Motor neuron (in vitro differentiated cells): ENCODE measurements at regions not wholly inside any gene's neighbourhood (a gene's known extent, or its start where the extent isn't known, plus 50 kb on each side); places are given as distances from the start of the nearest gene placed in this dataset.

ENCODE experiments used
- ATAC-seq, 8 experiments: fragments of 200-7000 bp; cut with Tn5 transposase; replicated peaks in 6 of 8; 2 replicates each; pipeline ENCODE4 v1.8.0; 2021; ENCODE audit warnings: mild to moderate bottlenecking in 8 of 8, moderate library complexity in 8 of 8
- H3K27ac ChIP-seq, 2 donors: fragments of 250-450 bp; sonication (Bioruptor Pico); 2 replicates each; pipeline ENCODE4 v1.9.0; 2021; ENCODE audit warnings: antibody characterized with exemption in 2 of 2, mild to moderate bottlenecking in 2 of 2, moderate library complexity in 1 of 2
- H3K4me1 ChIP-seq, 2 donors: fragments of 250-450 bp; sonication (Bioruptor Pico); replicated peaks in 1 of 2; 2 replicates each; pipeline ENCODE4 v1.6.1; 2021; ENCODE audit warnings: antibody characterized with exemption in 2 of 2, mild to moderate bottlenecking in 2 of 2, moderate library complexity in 1 of 2
- H3K4me3 ChIP-seq, 5 donors: fragments of 250-450 bp; sonication (Bioruptor Pico); 2 replicates each; pipeline ENCODE4 v1.9.0; 2021; ENCODE audit warnings: antibody characterized with exemption in 5 of 5, mild to moderate bottlenecking in 5 of 5, moderate library complexity in 4 of 5
- WGBS, 10 experiments: fragments of 450-650 bp; shearing (Covaris generic); methylation state at CpG; one replicate each; pipeline ENCODE4 v1.0.0; 2022; 5-methylcytosine and 5-hydroxymethylcytosine counted together
- in situ Hi-C, 9 experiments: fragments of 400-800 bp; cut with MboI; loops; one replicate each; pipeline ENCODE4 v1.15.0; 2021; ENCODE audit warnings: low sequenced_read_pairs in 9 of 9, low pct_unique_long_range_greater_than_20kb in 2 of 9; ENCODE audit not compliant: unreplicated experiment in 9 of 9

DNA sequence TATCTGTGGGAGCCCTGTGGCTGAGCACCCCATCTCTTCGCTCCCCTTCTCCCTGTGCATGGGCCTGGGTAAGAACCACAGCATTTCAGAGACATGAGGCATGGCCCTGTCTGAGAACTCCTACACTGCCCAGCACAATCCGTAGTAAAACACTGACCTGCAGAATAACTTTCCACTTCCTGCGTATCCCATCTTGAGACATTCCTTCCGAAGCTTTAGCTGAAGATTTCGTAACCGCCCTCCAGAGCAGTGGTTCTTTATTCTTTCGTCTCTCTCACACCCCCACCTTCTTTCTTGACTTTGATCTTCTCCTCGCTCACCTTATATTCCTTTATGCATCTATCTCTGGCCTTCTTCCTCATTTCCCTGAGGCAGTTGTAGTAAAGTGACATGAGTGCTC lies 381.1 kb downstream of the HRH4 start:
- Histone ChIP-seq H3K4me1 (peaks cover 0 to 6% of the 10 kb centered on the region in 2 donors), H3K27ac (no peak overlapping the region), H3K4me3 (no peak overlapping the region)
- 69 to 100% (median 88%) methylated on average over 1 to 7 of the region's 8 CpGs for WGBS, 10 experiments
- no peak for ATAC-seq
- in situ Hi-C loops, result no loop called here

DNA sequence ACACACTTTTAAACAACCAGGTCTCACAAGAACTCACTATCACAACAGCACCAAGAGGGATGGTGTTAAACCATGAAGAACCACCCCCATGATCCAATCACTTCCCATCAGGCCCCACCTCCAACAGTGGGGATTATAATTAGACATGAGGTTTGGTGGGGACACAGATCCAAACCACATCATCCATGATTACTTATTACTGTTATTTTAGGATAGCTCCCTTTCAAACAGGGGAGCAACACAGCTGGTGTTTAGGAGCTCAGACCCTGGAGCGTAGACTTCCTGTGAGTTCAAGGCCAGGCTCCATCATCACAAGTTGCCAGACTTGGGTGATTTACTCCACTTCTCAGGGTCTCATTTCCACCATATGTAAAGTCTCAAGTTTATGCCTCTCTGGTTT lies 382.7 kb downstream of the HRH4 start:
- Histone ChIP-seq H3K27ac (no peak overlapping the region), H3K4me3 (no peak overlapping the region), H3K4me1 (peaks cover 0 to 6% of the 10 kb centered on the region in 2 donors)
- ATAC-seq, result no peak
- 83 to 100% (median 93%) methylated on average over 1 of the region's 1 CpG; no CpG with 5 or more reads in 6 of the 10 experiments for WGBS, 10 experiments
- in situ Hi-C loops, result no loop called here

DNA sequence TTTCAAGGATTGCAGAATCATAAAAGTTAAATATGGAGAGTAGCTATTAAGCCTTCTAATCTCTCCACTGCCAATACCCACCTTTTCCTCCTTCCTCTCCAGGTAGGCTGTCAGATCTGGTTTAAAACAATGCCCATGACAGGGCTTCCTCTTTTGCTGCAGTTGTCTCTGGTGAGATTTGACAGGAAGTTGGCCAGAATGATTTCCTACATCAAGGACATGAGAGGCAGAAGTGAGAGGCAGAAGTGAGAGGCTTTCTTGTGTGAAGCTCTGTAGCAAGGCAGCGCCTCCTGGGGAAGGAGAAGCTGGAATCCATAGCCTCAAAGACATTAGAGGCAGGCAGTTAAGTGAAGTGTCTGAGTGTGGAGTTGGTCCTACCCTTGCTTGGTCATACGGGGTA lies 385.7 kb downstream of the HRH4 start:
- peaks cover 0 to 1% of the 10 kb centered on the region in 2 donors for H3K4me1 ChIP-seq
- in situ Hi-C loops, result no loop called here
- H3K4me3 ChIP-seq, result no peak overlapping the region
- no peak for ATAC-seq
- H3K27ac ChIP-seq, result no peak overlapping the region
- 40 to 100% (median 79%) methylated on average over 1 to 2 of the region's 2 CpGs; no CpG with 5 or more reads in 4 of the 10 experiments for WGBS, 10 experiments

DNA sequence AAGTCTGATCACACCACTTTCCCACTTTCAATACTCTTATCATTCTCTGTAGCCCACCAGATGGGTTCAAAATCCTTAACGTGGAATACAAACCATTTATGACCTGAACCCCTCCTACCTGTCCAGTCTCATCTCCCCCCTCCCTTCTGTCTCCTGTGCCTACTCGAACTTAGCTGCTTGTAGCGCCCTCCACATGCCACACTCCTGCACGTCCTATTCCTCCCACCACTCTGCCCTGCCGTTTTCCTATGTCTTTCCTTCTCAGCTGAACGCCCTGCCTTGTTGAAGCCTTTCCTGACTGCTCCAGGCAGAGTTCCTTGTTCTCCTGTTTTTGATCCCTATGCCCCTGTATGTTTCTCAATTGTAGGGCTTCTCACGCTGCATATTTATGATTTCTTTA lies 390.1 kb downstream of the HRH4 start:
- no peak overlapping the region for H3K27ac ChIP-seq
- no peaks in the 10 kb centered on the region for H3K4me1 ChIP-seq
- WGBS, 10 experiments, result 26 to 92% (median 74%) methylated on average over 1 to 7 of the region's 7 CpGs
- in situ Hi-C loops, result no loop called here
- no peak overlapping the region for H3K4me3 ChIP-seq
- ATAC-seq, result no peak

DNA sequence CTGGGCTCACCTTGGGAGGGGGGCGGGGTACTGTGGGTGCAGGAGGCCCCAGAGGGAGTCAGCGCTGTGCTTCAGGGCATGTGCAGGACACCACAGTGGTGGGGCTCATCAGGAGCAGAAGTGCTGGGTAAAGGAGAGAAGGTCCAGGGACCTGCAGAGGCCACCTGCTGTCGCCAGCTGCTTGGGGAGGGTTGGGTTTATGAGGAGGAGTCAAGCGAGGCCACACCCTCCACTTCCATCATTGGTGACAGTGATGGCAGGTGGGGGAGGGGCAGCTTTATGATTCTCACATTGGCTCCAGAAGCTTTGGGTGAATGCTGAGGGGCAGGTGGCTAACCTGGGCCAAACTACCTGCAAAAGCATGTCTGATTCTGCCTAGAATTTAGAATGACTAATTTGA lies 392.6 kb downstream of the HRH4 start:
- Histone ChIP-seq H3K4me1 (no peaks in the 10 kb centered on the region), H3K27ac (no peak overlapping the region), H3K4me3 (no peak overlapping the region)
- ATAC-seq, result no peak
- WGBS, 10 experiments, result 20% methylated on average over 2 of the region's 4 CpGs; no CpG with 5 or more reads in 9 of the 10 experiments
- in situ Hi-C loops, result no loop called here

DNA sequence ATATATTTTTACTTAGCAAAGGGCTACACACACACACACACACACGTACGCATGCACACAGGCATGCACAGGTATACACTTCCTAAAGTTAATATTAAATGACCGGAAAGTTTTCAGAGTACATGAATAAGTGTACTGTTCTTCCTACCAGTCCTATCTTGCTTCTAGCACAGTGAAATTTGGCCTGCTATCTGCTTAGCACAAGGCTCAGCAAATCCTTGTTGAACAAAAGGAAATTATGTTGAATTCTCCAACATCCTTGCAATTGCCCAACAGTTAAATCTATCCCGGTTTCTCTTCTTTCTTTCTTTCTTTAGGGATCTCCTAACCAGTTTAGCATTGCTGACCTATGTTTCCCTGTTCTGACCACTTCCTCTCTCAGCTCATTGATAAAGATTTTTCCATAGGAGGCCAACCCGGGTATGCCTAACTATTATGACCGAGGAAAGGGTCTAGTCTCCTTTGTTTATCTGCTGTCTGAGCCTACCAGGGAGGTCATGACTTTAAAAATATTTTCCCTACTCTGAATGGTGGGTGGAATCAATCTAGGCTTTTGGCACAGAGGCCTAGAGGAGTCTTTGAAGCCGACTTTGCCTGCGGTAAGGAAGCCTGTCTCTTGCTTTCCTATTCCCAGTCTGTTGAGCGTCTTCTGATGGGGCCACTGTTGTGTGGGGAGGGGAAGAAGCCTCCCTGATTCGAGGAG lies 400.7 kb downstream of the HRH4 start:
- H3K27ac ChIP-seq, result no peak overlapping the region
- peaks cover 18 to 19% of the 10 kb centered on the region in 2 donors for H3K4me1 ChIP-seq
- no peak overlapping the region for H3K4me3 ChIP-seq
- no peak for ATAC-seq
- 4 to 76% (median 50%) methylated on average over 2 to 9 of the region's 10 CpGs; no CpG with 5 or more reads in 1 of the 10 experiments for WGBS, 10 experiments
- in situ Hi-C loops, result no loop called here

DNA sequence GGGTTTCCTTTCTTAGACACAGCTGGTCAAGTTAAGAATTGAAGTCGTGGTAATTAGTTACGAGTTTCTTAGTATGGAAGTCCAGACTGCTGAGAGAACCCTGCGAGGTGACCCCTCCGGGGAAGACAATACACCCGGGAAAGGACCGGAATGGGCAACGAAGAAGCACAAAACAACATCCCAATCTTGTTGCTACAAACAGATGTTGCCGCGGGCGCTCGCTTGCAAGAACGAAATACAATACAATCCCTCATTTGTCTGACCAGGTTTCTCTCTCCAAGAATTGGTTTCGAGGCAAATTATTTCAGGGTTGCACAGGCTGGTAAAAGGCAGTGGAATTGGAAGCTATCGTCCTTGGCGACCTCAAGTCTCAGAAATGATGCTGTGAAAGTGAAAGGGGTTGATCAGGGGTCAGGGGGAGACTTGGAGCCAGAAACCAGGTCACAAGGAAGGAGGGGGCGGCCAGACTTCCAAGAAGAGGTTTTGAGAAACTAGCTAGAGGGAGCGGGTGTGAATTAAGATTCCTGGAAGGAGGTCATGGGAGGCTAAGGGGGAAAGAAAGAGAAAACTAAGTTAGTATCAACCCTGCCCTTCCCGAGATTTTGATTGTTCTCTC lies 401.9 kb downstream of the HRH4 start:
- ATAC-seq, result peak in 5 of 8 experiments; percentile 30 to 56 (median 36)
- peaks cover 18 to 19% of the 10 kb centered on the region in 2 donors for H3K4me1 ChIP-seq
- no peak overlapping the region for H3K27ac ChIP-seq
- WGBS, 10 experiments, result 12 to 57% (median 31%) methylated on average over 3 to 16 of the region's 18 CpGs
- peak overlapping the region in 1 of 5 donors; percentile 5 for H3K4me3 ChIP-seq
- in situ Hi-C loops, result no loop called here

DNA sequence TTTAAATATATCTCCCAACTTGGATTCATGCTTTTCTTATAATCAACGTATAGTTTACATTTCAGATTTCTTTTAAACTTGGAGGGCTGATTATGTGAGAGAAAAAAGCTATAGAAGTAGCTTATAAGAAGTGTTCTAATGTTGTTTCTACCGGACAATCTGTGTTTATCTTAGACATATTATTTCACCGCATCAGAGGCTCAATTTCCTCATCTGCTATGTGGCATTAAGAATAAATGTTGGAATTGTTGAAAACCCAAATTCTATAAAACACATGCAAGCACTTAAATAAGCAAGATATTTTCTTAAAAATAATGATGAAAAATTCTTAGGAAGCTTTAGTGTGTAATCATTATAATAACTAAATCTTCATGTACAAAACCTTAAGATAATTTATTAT lies 407.9 kb downstream of the HRH4 start:
- Histone ChIP-seq H3K4me3 (no peak overlapping the region), H3K4me1 (peaks cover 0 to 4% of the 10 kb centered on the region in 2 donors), H3K27ac (no peak overlapping the region)
- no peak for ATAC-seq
- in situ Hi-C loops, result no loop called here
- WGBS, 10 experiments, result 49 to 100% (median 89%) methylated on average over 2 to 3 of the region's 3 CpGs; no CpG with 5 or more reads in 1 of the 10 experiments

DNA sequence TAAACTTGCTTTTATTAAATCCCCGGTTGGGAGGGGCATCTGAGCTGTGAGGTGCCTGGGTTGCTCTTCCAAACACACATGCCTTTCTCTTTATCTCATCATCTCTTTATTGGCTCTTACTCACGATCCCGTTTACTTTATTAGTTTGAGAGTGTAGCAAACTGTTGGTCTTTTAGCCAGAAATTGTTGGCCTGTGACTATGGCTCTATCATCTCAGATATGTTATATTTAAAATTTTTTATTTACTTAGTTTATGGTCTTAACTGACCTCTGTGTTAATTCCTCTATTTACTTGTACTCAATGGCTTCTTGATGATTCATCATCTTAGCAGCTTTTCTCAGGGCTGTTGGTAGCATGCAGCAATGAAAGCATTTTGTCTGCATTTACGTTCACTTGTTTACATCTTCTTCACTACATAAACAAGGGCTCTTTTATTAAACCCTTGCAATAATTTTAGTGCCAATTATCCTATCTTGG lies 408.4 kb downstream of the HRH4 start:
- peaks cover 0 to 4% of the 10 kb centered on the region in 2 donors for H3K4me1 ChIP-seq
- 13 to 100% (median 82%) methylated on average over 1 to 4 of the region's 4 CpGs for WGBS, 10 experiments
- ATAC-seq, result peak in 2 of 8 experiments; percentile 33 to 54
- no peak overlapping the region for H3K27ac ChIP-seq
- H3K4me3 ChIP-seq, result no peak overlapping the region
- in situ Hi-C loops, result no loop called here

DNA sequence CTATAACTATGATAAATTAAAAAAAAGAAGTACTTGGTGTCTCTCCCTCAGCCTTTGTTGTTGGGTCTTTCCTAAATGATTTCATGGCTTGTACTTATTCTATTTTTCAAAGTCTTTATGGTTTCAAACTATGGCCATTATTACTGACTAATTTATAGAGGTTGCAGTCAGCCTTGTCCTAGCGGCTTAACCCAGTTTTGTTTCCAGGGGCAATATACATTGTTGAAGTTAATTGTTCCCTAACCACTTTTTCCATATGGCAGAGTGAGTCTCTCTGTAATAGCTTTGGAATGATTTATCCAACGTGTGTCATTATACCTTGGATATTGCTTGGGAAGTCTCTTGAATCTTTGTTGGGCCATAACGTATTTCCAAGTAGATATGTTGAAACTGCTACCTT lies 408.8 kb downstream of the HRH4 start:
- ATAC-seq, result no peak
- Histone ChIP-seq H3K4me3 (no peak overlapping the region), H3K27ac (no peak overlapping the region), H3K4me1 (peaks cover 0 to 4% of the 10 kb centered on the region in 2 donors)
- in situ Hi-C loops, result no loop called here
- WGBS, 10 experiments, result 48 to 100% (median 81%) methylated on average over 1 to 3 of the region's 3 CpGs

DNA sequence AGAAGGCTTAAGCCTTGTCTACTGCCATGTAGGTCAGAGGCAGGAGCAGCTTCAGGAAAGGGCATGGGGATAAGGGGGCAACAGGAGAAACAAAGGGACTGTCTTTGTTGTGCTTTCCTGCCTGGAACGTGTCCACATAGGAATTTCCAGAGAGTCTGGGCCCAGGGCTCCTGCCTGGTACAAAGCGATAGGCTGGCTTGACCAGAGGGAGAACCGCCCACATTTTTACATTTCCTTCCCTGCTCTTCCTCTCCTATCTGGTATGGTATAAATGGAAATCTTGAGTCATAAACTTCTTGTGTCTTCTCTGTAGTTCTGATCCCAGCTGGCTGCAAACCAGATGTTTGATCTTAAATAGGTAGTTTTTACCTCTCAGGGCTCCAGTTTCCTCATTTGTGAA lies 414.8 kb downstream of the HRH4 start:
- WGBS, 10 experiments, result 27 to 100% (median 68%) methylated on average over 1 to 3 of the region's 3 CpGs; no CpG with 5 or more reads in 3 of the 10 experiments
- in situ Hi-C loops, result loop anchor here in 4 of 9 experiments (25.0 kb wide), 3 partner anchors 462 to 1012 kb away; no protein-coding TSS in a partner anchor
- no peak overlapping the region for H3K27ac ChIP-seq
- H3K4me1 ChIP-seq, result peaks cover 21 to 23% of the 10 kb centered on the region in 2 donors
- H3K4me3 ChIP-seq, result no peak overlapping the region
- peak in 3 of 8 experiments; percentile 51 to 62 (median 55) for ATAC-seq

DNA sequence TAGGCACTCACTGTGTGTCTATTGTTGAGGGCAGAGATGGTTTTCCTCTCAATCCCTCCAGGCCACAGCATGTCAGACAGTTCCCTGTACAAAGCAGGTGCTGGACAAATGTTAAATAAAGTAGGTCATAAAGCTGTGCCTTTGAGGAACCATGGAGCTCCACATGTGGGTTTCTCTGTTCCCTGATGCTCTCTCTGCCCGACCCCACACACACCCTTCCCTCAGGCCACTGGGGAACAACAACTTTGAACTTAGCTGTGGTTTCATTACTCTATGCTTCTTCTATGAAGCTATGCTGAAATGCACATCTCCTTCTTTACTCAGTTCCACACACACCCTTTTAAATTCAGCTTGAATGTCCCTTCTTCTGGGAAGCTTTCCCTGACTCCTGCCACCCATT lies 415.3 kb downstream of the HRH4 start:
- WGBS, 10 experiments, result 0 to 86% (median 81%) methylated on average over 1 of the region's 1 CpG; no CpG with 5 or more reads in 6 of the 10 experiments
- peak in 3 of 8 experiments; percentile 89 to 94 (median 89) for ATAC-seq
- in situ Hi-C loops, result loop anchor here in 4 of 9 experiments (25.0 kb wide), 3 partner anchors 462 to 1012 kb away; no protein-coding TSS in a partner anchor
- Histone ChIP-seq H3K4me3 (no peak overlapping the region), H3K27ac (no peak overlapping the region), H3K4me1 (peaks cover 21 to 23% of the 10 kb centered on the region in 2 donors)

DNA sequence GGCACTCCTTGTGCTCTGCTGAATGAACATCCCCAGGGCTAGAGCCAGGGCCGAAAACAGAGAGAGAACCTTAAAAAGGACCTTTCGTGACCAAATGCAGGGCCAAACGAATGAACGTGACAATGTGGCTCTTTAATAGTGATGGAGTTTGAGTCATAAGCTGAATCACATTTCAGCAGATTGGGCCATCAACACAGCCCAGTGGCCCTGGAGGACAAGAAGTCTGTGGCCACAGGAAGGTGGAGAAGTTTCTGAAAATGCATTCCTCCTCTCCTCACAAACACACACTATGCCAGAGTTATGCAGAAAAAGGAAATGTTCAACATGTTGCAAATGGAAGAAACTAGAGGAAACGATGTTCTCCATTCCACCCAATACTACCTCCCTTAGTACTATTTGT lies 415.8 kb downstream of the HRH4 start:
- Histone ChIP-seq H3K4me1 (peaks cover 21 to 23% of the 10 kb centered on the region in 2 donors), H3K27ac (no peak overlapping the region), H3K4me3 (no peak overlapping the region)
- peak in 2 of 8 experiments; percentile 25 to 52 for ATAC-seq
- WGBS, 10 experiments, result 6 to 100% (median 68%) methylated on average over 1 to 5 of the region's 5 CpGs; no CpG with 5 or more reads in 2 of the 10 experiments
- in situ Hi-C loops, result loop anchor here in 4 of 9 experiments (25.0 kb wide), 3 partner anchors 461 to 1011 kb away; no protein-coding TSS in a partner anchor
